GM21381 (cell line): ENCODE measurements at regions not wholly inside any gene's neighbourhood (a gene's known extent, or its start where the extent isn't known, plus 50 kb on each side); places are given as distances from the start of the nearest gene placed in this dataset.

ENCODE experiments used
- ATAC-seq: cut with Tn5 transposase; IDR thresholded peaks from one replicate; pipeline ENCODE4 v1.9.1; 2021; ENCODE audit warnings: mild to moderate bottlenecking, moderate library complexity; ENCODE audit not compliant: unreplicated experiment

GRCh38 chr11:25943777-25944661 is 387.9 kb upstream of the ANO3 start:
- no peak for ATAC-seq

- no peak for ATAC-seq
Measured at GRCh38 chr11:25949918-25950317, 382.0 kb upstream of the ANO3 start.

- ATAC-seq: no peak
Measured at GRCh38 chr11:25953006-25953405, 378.9 kb upstream of the ANO3 start.

GRCh38 chr11:25958045-25958444 is 373.9 kb upstream of the ANO3 start:
- ATAC-seq: no peak

- no peak for ATAC-seq
Measured at GRCh38 chr11:25961539-25961938, 370.4 kb upstream of the ANO3 start.

GRCh38 chr11:25970726-25971508 is 361.0 kb upstream of the ANO3 start:
- ATAC-seq: no peak

- no peak for ATAC-seq
Measured at GRCh38 chr11:25980091-25980490, 351.8 kb upstream of the ANO3 start.

- ATAC-seq: peak; percentile 96
Measured at GRCh38 chr11:25981998-25982397, 349.9 kb upstream of the ANO3 start.

GRCh38 chr11:25983280-25983679 is 348.6 kb upstream of the ANO3 start:
- no peak for ATAC-seq

- no peak for ATAC-seq
Measured at GRCh38 chr11:25988178-25988577, 343.8 kb upstream of the ANO3 start.

- ATAC-seq: no peak
Measured at GRCh38 chr11:25990406-25990805, 341.5 kb upstream of the ANO3 start.

GRCh38 chr11:25991476-25991875 is 340.5 kb upstream of the ANO3 start:
- no peak for ATAC-seq

- ATAC-seq: no peak
Measured at GRCh38 chr11:25992294-25992693, 339.6 kb upstream of the ANO3 start.

GRCh38 chr11:25993016-25993415 is 338.9 kb upstream of the ANO3 start:
- ATAC-seq: no peak

- ATAC-seq: no peak
Measured at GRCh38 chr11:26011474-26011873, 320.5 kb upstream of the ANO3 start.

- ATAC-seq: no peak
Measured at GRCh38 chr11:26014456-26015115, 317.3 kb upstream of the ANO3 start.

- ATAC-seq: no peak
Measured at GRCh38 chr11:26017322-26017860, 314.5 kb upstream of the ANO3 start.

GRCh38 chr11:26017903-26018302 is 314.0 kb upstream of the ANO3 start:
- no peak for ATAC-seq

- no peak for ATAC-seq
Measured at GRCh38 chr11:26018336-26018735, 313.6 kb upstream of the ANO3 start.

- ATAC-seq: no peak
Measured at GRCh38 chr11:26019386-26019785, 312.5 kb upstream of the ANO3 start.

- no peak for ATAC-seq
Measured at GRCh38 chr11:26021017-26021416, 310.9 kb upstream of the ANO3 start.
